ENCODE measurements at regions not wholly inside any gene's neighbourhood (a gene's known extent, or its start where the extent isn't known, plus 50 kb on each side); places are given as distances from the start of the nearest gene placed in this dataset.

- Histone ChIP-seq H3K4me2 (ENCODE audit: low read length) (no peak overlapping the region), H3K9me3 (ENCODE audit: control insufficient read depth, insufficient read depth, low read length) (no peaks in the 10 kb centered on the region), H3K4me1 (ENCODE audit: control insufficient read depth, low read length) (peaks cover 12% of the 10 kb centered on the region), H3K27ac (ENCODE audit: low read depth, low read length) (no peak overlapping the region), H3K79me2 (ENCODE audit: control insufficient read depth, low read length) (no peaks in the 10 kb centered on the region), H3K27me3 (ENCODE audit: control insufficient read depth, low read length) (peaks cover 14% of the 10 kb centered on the region), H3F3A (ENCODE audit: control insufficient read depth, insufficient read depth) (no peaks in the 10 kb centered on the region), H3K4me3 (ENCODE audit: low read length) (no peak overlapping the region), H3K36me3 (ENCODE audit: control insufficient read depth, low read length) (no peaks in the 10 kb centered on the region), H4K20me1 (ENCODE audit: control insufficient read depth, insufficient read depth, low read depth, low read length) (no peaks in the 10 kb centered on the region), H3K9me2 (replicated peaks; ENCODE audit: control insufficient read depth, low read length) (no peaks in the 10 kb centered on the region)
- TF ChIP-seq CTCF (IDR thresholded peaks at IDR 0.05; ENCODE audit: low read depth, low read length, poor library complexity, severe bottlenecking) (no peak), EZH2phosphoT487 (IDR thresholded peaks at IDR 0.05; ENCODE audit: borderline replicate concordance, low read length) (no peak)
Observed at GRCh38 chr1:53391982-53392381, 64.1 kb upstream of the LRP8 start.

- Histone ChIP-seq H3K9me2 (replicated peaks; ENCODE audit: control insufficient read depth, low read length) (no peaks in the 10 kb centered on the region), H3K79me2 (ENCODE audit: control insufficient read depth, low read length) (no peaks in the 10 kb centered on the region), H3K9me3 (ENCODE audit: control insufficient read depth, insufficient read depth, low read length) (no peaks in the 10 kb centered on the region), H3K27me3 (ENCODE audit: control insufficient read depth, low read length) (peaks cover 14% of the 10 kb centered on the region), H3K4me2 (ENCODE audit: low read length) (no peak overlapping the region), H3F3A (ENCODE audit: control insufficient read depth, insufficient read depth) (no peaks in the 10 kb centered on the region), H3K27ac (ENCODE audit: low read depth, low read length) (no peak overlapping the region), H3K4me3 (ENCODE audit: low read length) (no peak overlapping the region), H4K20me1 (ENCODE audit: control insufficient read depth, insufficient read depth, low read depth, low read length) (no peaks in the 10 kb centered on the region), H3K36me3 (ENCODE audit: control insufficient read depth, low read length) (no peaks in the 10 kb centered on the region), H3K4me1 (ENCODE audit: control insufficient read depth, low read length) (peaks cover 12% of the 10 kb centered on the region)
- no peak for TF ChIP-seq CTCF (IDR thresholded peaks at IDR 0.05; ENCODE audit: low read depth, low read length, poor library complexity, severe bottlenecking)
- no peak for TF ChIP-seq EZH2phosphoT487 (IDR thresholded peaks at IDR 0.05; ENCODE audit: borderline replicate concordance, low read length)
Observed at GRCh38 chr1:53392460-53392859, 64.6 kb upstream of the LRP8 start.

DNA sequence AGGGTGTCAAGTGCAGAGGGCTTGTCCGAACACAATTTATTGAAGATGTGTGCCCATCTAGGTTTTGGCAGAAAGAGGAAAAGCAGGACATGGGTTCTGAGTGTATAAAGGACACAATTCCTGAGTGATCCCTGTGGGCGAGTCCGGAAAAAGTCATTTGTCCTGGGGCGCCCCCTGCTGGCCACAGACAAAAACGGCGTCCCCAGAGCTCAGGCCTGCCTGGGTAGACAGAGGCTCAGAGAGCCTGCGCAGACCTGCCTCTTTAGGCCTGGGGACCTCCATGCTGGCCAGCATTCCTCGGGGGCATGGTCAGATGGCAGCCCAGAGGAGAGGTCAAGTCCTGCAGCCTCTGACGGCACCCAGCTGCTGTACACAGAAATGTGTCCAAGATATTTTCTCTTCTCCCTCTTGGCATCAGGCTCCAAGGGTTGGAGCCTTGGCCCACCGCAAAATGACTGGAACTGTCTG, 65.5 kb upstream of the LRP8 start:
- H3K9me2 ChIP-seq (replicated peaks; ENCODE audit: control insufficient read depth, low read length): no peaks in the 10 kb centered on the region
- H3K27ac ChIP-seq (ENCODE audit: low read depth, low read length): no peak overlapping the region
- peaks cover 12% of the 10 kb centered on the region for H3K4me1 ChIP-seq (ENCODE audit: control insufficient read depth, low read length)
- no peak overlapping the region for H3K4me3 ChIP-seq (ENCODE audit: low read length)
- TF ChIP-seq CTCF (IDR thresholded peaks at IDR 0.05; ENCODE audit: low read depth, low read length, poor library complexity, severe bottlenecking) (peak; percentile 92), EZH2phosphoT487 (IDR thresholded peaks at IDR 0.05; ENCODE audit: borderline replicate concordance, low read length) (no peak)
- no peaks in the 10 kb centered on the region for H3K9me3 ChIP-seq (ENCODE audit: control insufficient read depth, insufficient read depth, low read length)
- H3K79me2 ChIP-seq (ENCODE audit: control insufficient read depth, low read length): no peaks in the 10 kb centered on the region
- H3F3A ChIP-seq (ENCODE audit: control insufficient read depth, insufficient read depth): no peaks in the 10 kb centered on the region
- no peak overlapping the region for H3K4me2 ChIP-seq (ENCODE audit: low read length)
- peaks cover 10% of the 10 kb centered on the region for H3K27me3 ChIP-seq (ENCODE audit: control insufficient read depth, low read length)
- no peaks in the 10 kb centered on the region for H4K20me1 ChIP-seq (ENCODE audit: control insufficient read depth, insufficient read depth, low read depth, low read length)
- H3K36me3 ChIP-seq (ENCODE audit: control insufficient read depth, low read length): no peaks in the 10 kb centered on the region

All from DOHH2 (cell line).